ENCODE measurements at regions not wholly inside any gene's neighbourhood (a gene's known extent, or its start where the extent isn't known, plus 50 kb on each side); places are given as distances from the start of the nearest gene placed in this dataset.

DNA sequence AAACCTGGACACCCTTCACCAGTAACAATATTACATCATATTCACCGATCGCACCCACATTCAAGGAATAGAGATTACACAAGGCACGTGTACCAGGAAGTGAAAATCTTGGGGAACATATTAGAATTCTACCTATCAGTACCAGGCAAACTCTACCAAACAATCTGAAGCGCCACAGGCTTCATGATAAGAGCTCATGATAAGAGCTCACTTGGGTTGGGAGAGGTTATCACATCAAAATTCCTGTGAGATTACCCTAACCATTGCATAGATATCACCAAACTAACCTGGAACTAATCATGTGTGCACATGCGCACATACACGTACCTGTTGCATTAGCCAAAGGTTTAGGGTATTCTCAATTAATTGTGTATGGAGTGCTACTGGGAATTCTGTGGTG is 1861.3 kb downstream of the PCDH9 start:
- TF ChIP-seq, protein P1, sequence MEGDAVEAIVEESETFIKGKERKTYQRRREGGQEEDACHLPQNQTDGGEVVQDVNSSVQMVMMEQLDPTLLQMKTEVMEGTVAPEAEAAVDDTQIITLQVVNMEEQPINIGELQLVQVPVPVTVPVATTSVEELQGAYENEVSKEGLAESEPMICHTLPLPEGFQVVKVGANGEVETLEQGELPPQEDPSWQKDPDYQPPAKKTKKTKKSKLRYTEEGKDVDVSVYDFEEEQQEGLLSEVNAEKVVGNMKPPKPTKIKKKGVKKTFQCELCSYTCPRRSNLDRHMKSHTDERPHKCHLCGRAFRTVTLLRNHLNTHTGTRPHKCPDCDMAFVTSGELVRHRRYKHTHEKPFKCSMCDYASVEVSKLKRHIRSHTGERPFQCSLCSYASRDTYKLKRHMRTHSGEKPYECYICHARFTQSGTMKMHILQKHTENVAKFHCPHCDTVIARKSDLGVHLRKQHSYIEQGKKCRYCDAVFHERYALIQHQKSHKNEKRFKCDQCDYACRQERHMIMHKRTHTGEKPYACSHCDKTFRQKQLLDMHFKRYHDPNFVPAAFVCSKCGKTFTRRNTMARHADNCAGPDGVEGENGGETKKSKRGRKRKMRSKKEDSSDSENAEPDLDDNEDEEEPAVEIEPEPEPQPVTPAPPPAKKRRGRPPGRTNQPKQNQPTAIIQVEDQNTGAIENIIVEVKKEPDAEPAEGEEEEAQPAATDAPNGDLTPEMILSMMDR (conservative IDR thresholded peaks at IDR 0.05; ENCODE audit: low read depth, low read length) = no peak
- TF ChIP-seq POLR2A (IDR thresholded peaks at IDR 0.05; ENCODE audit: low read depth, low read length) = no peak
- no peak for TF ChIP-seq CHD1 (IDR thresholded peaks at IDR 0.05; ENCODE audit: low read depth, low read length)
- no peak for TF ChIP-seq SMC3 (IDR thresholded peaks at IDR 0.05; ENCODE audit: low read depth, low read length)
- no peak for TF ChIP-seq RCOR1 (IDR thresholded peaks at IDR 0.05; ENCODE audit: insufficient replicate concordance, low read length)
